ENCODE measurements at regions not wholly inside any gene's neighbourhood (a gene's known extent, or its start where the extent isn't known, plus 50 kb on each side); places are given as distances from the start of the nearest gene placed in this dataset.

DNA sequence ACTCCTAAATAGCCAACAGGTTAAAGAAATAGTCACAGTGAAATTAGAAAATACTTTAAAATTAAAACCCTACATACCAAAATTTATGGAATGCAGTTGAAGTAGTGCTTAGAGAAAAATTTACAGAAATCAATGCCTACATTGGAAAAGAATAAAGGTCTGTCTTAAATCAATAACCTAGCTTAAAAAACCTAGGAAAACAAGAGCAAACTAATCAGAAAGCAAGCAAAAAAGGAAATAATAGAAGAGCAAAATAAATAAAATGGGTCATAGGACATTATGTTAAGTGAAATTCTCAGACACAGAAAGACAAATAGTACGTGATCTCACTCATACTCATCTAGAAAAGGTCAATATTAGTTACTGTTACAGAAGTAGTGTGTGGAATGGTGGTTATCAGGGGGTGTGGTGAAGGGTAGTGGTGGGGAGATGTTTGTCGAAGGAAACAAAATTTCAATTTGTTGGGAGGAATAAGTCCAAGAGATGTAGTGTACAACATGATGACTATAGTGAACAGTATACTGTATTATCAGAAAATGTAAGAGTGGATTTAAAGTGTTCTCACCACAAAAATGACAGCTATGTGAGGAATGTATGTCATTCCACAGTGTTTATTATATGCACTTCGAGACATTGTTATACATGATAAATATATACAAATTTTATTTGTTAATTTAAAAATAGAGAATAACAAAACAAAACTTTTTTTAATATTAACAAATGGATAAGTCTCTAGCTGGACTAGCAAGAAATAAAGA, 423.6 kb downstream of the CDH26 start:
- Histone ChIP-seq H3K9ac (ENCODE audit: low read length) (no peak overlapping the region), H3K4me1 (ENCODE audit: insufficient read depth, low read length) (no peaks in the 10 kb centered on the region), H3K79me2 (ENCODE audit: low read length) (no peaks in the 10 kb centered on the region), H3K9me3 (ENCODE audit: low read length) (peaks cover 13% of the 10 kb centered on the region; the same call in 1 of the 2 replicates), H3K9me2 (replicated peaks; ENCODE audit: low read length) (no peaks in the 10 kb centered on the region), H4K20me1 (ENCODE audit: low read length) (no peaks in the 10 kb centered on the region), H3K4me2 (ENCODE audit: low read length) (no peak overlapping the region), H2AFZ (ENCODE audit: low read length) (no peak overlapping the region), H3K36me3 (ENCODE audit: low read depth, low read length) (no peaks in the 10 kb centered on the region), H3K27me3 (ENCODE audit: low read length) (no peaks in the 10 kb centered on the region), H3F3A (ENCODE audit: low read length, unreplicated experiment) (no peaks in the 10 kb centered on the region), H3K27ac (ENCODE audit: low read length) (no peak overlapping the region), H3K4me3 (ENCODE audit: low read length) (no peak overlapping the region)
- CTCF ChIA-PET, result no interaction called here
- no TSS peak for BruUV-seq (replicated peaks)
- POLR2A ChIA-PET (ENCODE audit: unreplicated experiment), result no interaction called here
- DNase-seq (peak; percentile 3), ATAC-seq (no peak)
- TF ChIP-seq, protein P1, sequence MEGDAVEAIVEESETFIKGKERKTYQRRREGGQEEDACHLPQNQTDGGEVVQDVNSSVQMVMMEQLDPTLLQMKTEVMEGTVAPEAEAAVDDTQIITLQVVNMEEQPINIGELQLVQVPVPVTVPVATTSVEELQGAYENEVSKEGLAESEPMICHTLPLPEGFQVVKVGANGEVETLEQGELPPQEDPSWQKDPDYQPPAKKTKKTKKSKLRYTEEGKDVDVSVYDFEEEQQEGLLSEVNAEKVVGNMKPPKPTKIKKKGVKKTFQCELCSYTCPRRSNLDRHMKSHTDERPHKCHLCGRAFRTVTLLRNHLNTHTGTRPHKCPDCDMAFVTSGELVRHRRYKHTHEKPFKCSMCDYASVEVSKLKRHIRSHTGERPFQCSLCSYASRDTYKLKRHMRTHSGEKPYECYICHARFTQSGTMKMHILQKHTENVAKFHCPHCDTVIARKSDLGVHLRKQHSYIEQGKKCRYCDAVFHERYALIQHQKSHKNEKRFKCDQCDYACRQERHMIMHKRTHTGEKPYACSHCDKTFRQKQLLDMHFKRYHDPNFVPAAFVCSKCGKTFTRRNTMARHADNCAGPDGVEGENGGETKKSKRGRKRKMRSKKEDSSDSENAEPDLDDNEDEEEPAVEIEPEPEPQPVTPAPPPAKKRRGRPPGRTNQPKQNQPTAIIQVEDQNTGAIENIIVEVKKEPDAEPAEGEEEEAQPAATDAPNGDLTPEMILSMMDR (conservative IDR thresholded peaks at IDR 0.05; ENCODE audit: low read depth, low read length), result no peak
- no peak for TF ChIP-seq EZH2 (IDR thresholded peaks at IDR 0.05; ENCODE audit: low read length, unreplicated experiment)
- intact Hi-C loops (cut with micrococcal nuclease), result no loop called here

DNA sequence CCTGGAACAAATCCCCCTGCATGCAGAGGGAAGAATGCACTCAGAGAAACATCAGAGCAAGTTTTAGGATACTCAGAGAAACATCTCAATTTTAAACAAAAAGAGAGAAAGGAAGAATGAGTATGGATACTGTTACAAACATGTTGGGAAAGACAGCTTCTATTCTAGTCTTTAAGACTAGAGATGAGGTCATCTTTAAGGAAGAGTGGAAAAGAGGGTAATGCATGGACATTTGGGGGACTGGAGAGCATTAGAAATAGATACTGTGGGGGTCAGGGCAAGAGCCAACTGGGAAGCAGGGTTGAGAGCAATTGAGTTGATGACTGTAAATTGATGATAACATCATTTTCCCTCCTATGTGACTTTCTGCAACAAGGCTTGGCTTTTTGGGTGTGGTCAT, 431.2 kb downstream of the CDH26 start:
- Histone ChIP-seq H3K4me1 (ENCODE audit: insufficient read depth, low read length) (no peaks in the 10 kb centered on the region), H2AFZ (ENCODE audit: low read length) (no peak overlapping the region), H3K4me2 (ENCODE audit: low read length) (no peak overlapping the region), H3K9ac (ENCODE audit: low read length) (no peak overlapping the region), H4K20me1 (ENCODE audit: low read length) (no peaks in the 10 kb centered on the region), H3K79me2 (ENCODE audit: low read length) (no peaks in the 10 kb centered on the region), H3K9me2 (replicated peaks; ENCODE audit: low read length) (no peaks in the 10 kb centered on the region), H3K4me3 (ENCODE audit: low read length) (no peak overlapping the region), H3F3A (ENCODE audit: low read length, unreplicated experiment) (no peaks in the 10 kb centered on the region), H3K27me3 (ENCODE audit: low read length) (peaks cover 4% of the 10 kb centered on the region; the same call in 1 of the 2 replicates), H3K9me3 (ENCODE audit: low read length) (peaks cover 3% of the 10 kb centered on the region; the same call in 1 of the 2 replicates), H3K27ac (ENCODE audit: low read length) (no peak overlapping the region), H3K36me3 (ENCODE audit: low read depth, low read length) (no peaks in the 10 kb centered on the region)
- ChIA-PET POLR2A (ENCODE audit: unreplicated experiment) (no interaction called here), CTCF (no interaction called here)
- ATAC-seq (no peak), DNase-seq (no peak)
- intact Hi-C loops (cut with micrococcal nuclease), result no loop called here
- TF ChIP-seq EZH2phosphoT487 (IDR thresholded peaks at IDR 0.05; ENCODE audit: borderline replicate concordance, low read length) (no peak), EZH2 (IDR thresholded peaks at IDR 0.05; ENCODE audit: low read length, unreplicated experiment) (no peak)
- TF ChIP-seq, protein P1 (conservative IDR thresholded peaks at IDR 0.05; ENCODE audit: low read depth, low read length), result no peak
- no TSS peak for BruUV-seq (replicated peaks)

DNA sequence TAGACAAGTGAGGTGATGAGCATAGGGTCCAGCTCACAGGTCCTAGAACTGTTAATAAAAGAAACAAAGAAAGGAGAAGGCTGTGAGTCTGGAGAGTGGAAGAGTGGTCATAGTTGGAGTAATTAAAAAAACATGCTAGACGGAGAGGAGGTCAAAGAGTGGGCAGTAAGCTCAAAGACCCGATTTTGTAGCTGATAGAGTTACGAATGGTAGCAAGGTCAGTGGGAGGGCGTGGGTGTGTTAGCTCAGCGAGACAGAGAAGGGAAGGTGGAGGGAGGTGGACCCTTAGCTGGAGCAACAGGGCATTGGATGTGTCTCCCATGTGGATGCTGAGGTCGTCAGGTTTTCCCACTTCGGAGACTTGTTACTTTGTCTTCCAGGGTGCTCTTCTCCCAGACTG, 431.7 kb downstream of the CDH26 start:
- POLR2A ChIA-PET (ENCODE audit: unreplicated experiment), result no interaction called here
- Histone ChIP-seq H3K4me1 (ENCODE audit: insufficient read depth, low read length) (no peaks in the 10 kb centered on the region), H3K4me3 (ENCODE audit: low read length) (no peak overlapping the region), H3K36me3 (ENCODE audit: low read depth, low read length) (no peaks in the 10 kb centered on the region), H3K27me3 (ENCODE audit: low read length) (peaks cover 4% of the 10 kb centered on the region; the same call in 1 of the 2 replicates), H3K79me2 (ENCODE audit: low read length) (no peaks in the 10 kb centered on the region), H3K27ac (ENCODE audit: low read length) (no peak overlapping the region), H4K20me1 (ENCODE audit: low read length) (no peaks in the 10 kb centered on the region), H2AFZ (ENCODE audit: low read length) (no peak overlapping the region), H3K9ac (ENCODE audit: low read length) (no peak overlapping the region), H3F3A (ENCODE audit: low read length, unreplicated experiment) (no peaks in the 10 kb centered on the region), H3K4me2 (ENCODE audit: low read length) (no peak overlapping the region), H3K9me2 (replicated peaks; ENCODE audit: low read length) (no peaks in the 10 kb centered on the region), H3K9me3 (ENCODE audit: low read length) (peaks cover 3% of the 10 kb centered on the region; the same call in 1 of the 2 replicates)
- intact Hi-C loops (cut with micrococcal nuclease), result no loop called here
- TF ChIP-seq EZH2 (IDR thresholded peaks at IDR 0.05; ENCODE audit: low read length, unreplicated experiment) (no peak), EZH2phosphoT487 (IDR thresholded peaks at IDR 0.05; ENCODE audit: borderline replicate concordance, low read length) (no peak)
- TF ChIP-seq, protein P1 (conservative IDR thresholded peaks at IDR 0.05; ENCODE audit: low read depth, low read length), result no peak
- BruUV-seq (replicated peaks), result no TSS peak
- CTCF ChIA-PET, result no interaction called here
- ATAC-seq (no peak), DNase-seq (no peak)
